ENCODE measurements at regions not wholly inside any gene's neighbourhood (a gene's known extent, or its start where the extent isn't known, plus 50 kb on each side); places are given as distances from the start of the nearest gene placed in this dataset.

- Histone ChIP-seq H3K4me1 (ENCODE audit: control insufficient read depth in 1 of 2, insufficient read depth in 2 of 2, low read length in 2 of 2) (no peaks in the 10 kb centered on the region), H3K9ac (ENCODE audit: insufficient read depth, low read length, poor library complexity, severe bottlenecking) (no peak overlapping the region), H3K4me2 (replicated peaks; ENCODE audit: extremely low read depth, low read length, poor library complexity, severe bottlenecking) (no peak overlapping the region), H3K27ac (ENCODE audit: low read depth in 1 of 2, low read length in 2 of 2) (no peak overlapping the region), H4K20me1 (ENCODE audit: insufficient read depth, low read length) (no peaks in the 10 kb centered on the region), H3K36me3 (replicated peaks in 1 of 2; ENCODE audit: control insufficient read depth in 1 of 2, insufficient read depth in 2 of 2, low read length in 2 of 2) (no peaks in the 10 kb centered on the region), H3K27me3 (ENCODE audit: control insufficient read depth in 2 of 2, insufficient read depth in 2 of 2, low read length in 2 of 2) (no peaks in the 10 kb centered on the region), H3K4me3 (replicated peaks in 1 of 3; ENCODE audit: low read depth in 2 of 3, low read length in 3 of 3) (no peak overlapping the region), H3K9me3 (replicated peaks in 1 of 2; ENCODE audit: control insufficient read depth in 1 of 2, insufficient read depth in 1 of 2, low read length in 2 of 2) (no peaks in the 10 kb centered on the region), H2AFZ (ENCODE audit: insufficient read depth, low read depth, low read length, poor library complexity, severe bottlenecking) (no peak overlapping the region), H3K79me2 (ENCODE audit: insufficient read depth, low read length) (no peaks in the 10 kb centered on the region)
- Mint-ChIP-seq H3K4me3 (no peak overlapping the region), H3K36me3 (no peaks in the 10 kb centered on the region), H3K4me1 (no peaks in the 10 kb centered on the region), H3K27ac (no peak overlapping the region), H3K27me3 (ENCODE audit: low read depth in 3 of 3) (no peaks in the 10 kb centered on the region), H3K9me3 (peaks cover 0 to 3% (median 3%) of the 10 kb centered on the region in 7 donors)
- TF ChIP-seq CTCF (IDR thresholded peaks at IDR 0.05), result no peak
- no peak for DNase-seq
- intact Hi-C loops (cut with micrococcal nuclease), result no loop called here
These were observed 394.5 kb downstream of the LMO4 start for GRCh38 chr1:87723193-87723592.

- Histone ChIP-seq H4K20me1 (ENCODE audit: insufficient read depth, low read length) (no peaks in the 10 kb centered on the region), H3K4me3 (replicated peaks in 1 of 3; ENCODE audit: low read depth in 2 of 3, low read length in 3 of 3) (no peak overlapping the region), H3K4me1 (ENCODE audit: control insufficient read depth in 1 of 2, insufficient read depth in 2 of 2, low read length in 2 of 2) (no peaks in the 10 kb centered on the region), H3K79me2 (ENCODE audit: insufficient read depth, low read length) (no peaks in the 10 kb centered on the region), H2AFZ (ENCODE audit: insufficient read depth, low read depth, low read length, poor library complexity, severe bottlenecking) (no peak overlapping the region), H3K9me3 (replicated peaks in 1 of 2; ENCODE audit: control insufficient read depth in 1 of 2, insufficient read depth in 1 of 2, low read length in 2 of 2) (no peaks in the 10 kb centered on the region), H3K9ac (ENCODE audit: insufficient read depth, low read length, poor library complexity, severe bottlenecking) (no peak overlapping the region), H3K36me3 (replicated peaks in 1 of 2; ENCODE audit: control insufficient read depth in 1 of 2, insufficient read depth in 2 of 2, low read length in 2 of 2) (no peaks in the 10 kb centered on the region), H3K4me2 (replicated peaks; ENCODE audit: extremely low read depth, low read length, poor library complexity, severe bottlenecking) (no peak overlapping the region), H3K27ac (ENCODE audit: low read depth in 1 of 2, low read length in 2 of 2) (no peak overlapping the region), H3K27me3 (ENCODE audit: control insufficient read depth in 2 of 2, insufficient read depth in 2 of 2, low read length in 2 of 2) (no peaks in the 10 kb centered on the region)
- no peak overlapping the region for H3K27ac Mint-ChIP-seq
- no peak for TF ChIP-seq CTCF (IDR thresholded peaks at IDR 0.05)
- H3K4me3 Mint-ChIP-seq, result no peak overlapping the region
- intact Hi-C loops (cut with micrococcal nuclease), result no loop called here
- DNase-seq, result no peak
- H3K27me3 Mint-ChIP-seq (ENCODE audit: low read depth in 3 of 3), result no peaks in the 10 kb centered on the region
- H3K36me3 Mint-ChIP-seq, result no peaks in the 10 kb centered on the region
- no peaks in the 10 kb centered on the region for H3K4me1 Mint-ChIP-seq
- WGBS (ENCODE audit: insufficient coverage), result no CpG with 5 or more reads among the region's 1 CpG
- peaks cover 0 to 5% (median 2%) of the 10 kb centered on the region in 7 donors for H3K9me3 Mint-ChIP-seq
These were observed 399.5 kb downstream of the LMO4 start for GRCh38 chr1:87728169-87728568.

All from CD14-positive monocyte (primary cell).